ENCODE measurements at regions not wholly inside any gene's neighbourhood (a gene's known extent, or its start where the extent isn't known, plus 50 kb on each side); places are given as distances from the start of the nearest gene placed in this dataset.

- CTCF ChIA-PET = no interaction called here
- H3K4me1 Mint-ChIP-seq (ENCODE audit: low read depth) = no peaks in the 10 kb centered on the region
- POLR2A ChIA-PET = no interaction called here
- no peaks in the 10 kb centered on the region for H3K27me3 Mint-ChIP-seq
- H3K4me3 Mint-ChIP-seq = no peak overlapping the region
- H3K36me3 Mint-ChIP-seq (ENCODE audit: low read depth) = no peaks in the 10 kb centered on the region
- DNase-seq = no peak
- no peak overlapping the region for H3K27ac Mint-ChIP-seq
- no peak for TF ChIP-seq CTCF (IDR thresholded peaks at IDR 0.05)
- H3K9me3 Mint-ChIP-seq = peaks cover 21% of the 10 kb centered on the region
- ATAC-seq = no peak
- intact Hi-C loops (cut with micrococcal nuclease) = no loop called here
Measured at GRCh38 chr19:27647423-27647822, 1565.5 kb downstream of the UQCRFS1 start.

DNA sequence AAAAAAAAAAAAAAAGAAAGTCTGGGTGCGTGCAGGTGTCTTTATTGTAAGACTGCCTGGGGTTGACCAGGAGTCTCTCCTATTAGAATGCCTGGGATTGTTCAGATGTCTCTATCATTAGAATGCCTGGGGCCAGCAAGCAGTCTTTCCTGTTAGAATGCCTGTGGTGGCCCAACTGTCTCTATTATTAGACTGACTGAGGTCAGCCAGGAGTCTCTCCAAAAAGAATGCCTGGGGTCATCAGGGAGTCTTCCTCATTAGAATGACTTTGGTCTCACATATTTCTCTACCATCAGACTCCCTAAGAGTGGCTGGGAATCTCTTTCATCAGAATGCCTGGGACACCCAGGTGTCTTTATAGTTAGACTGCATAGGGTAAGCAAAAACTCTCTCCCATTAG lies 1577.5 kb downstream of the UQCRFS1 start:
- Mint-ChIP-seq H3K4me1 (ENCODE audit: low read depth) (no peaks in the 10 kb centered on the region), H3K9me3 (peaks cover 35% of the 10 kb centered on the region), H3K36me3 (ENCODE audit: low read depth) (no peaks in the 10 kb centered on the region), H3K27ac (no peak overlapping the region), H3K27me3 (no peaks in the 10 kb centered on the region), H3K4me3 (no peak overlapping the region)
- POLR2A ChIA-PET = no interaction called here
- TF ChIP-seq CTCF (IDR thresholded peaks at IDR 0.05) = no peak
- DNase-seq = no peak
- ATAC-seq = no peak
- CTCF ChIA-PET = no interaction called here
- intact Hi-C loops (cut with micrococcal nuclease) = no loop called here

- CTCF ChIA-PET = no interaction called here
- intact Hi-C loops (cut with micrococcal nuclease) = no loop called here
- DNase-seq (no peak), ATAC-seq (no peak)
- peaks cover 54% of the 10 kb centered on the region for H3K9me3 Mint-ChIP-seq
- no peaks in the 10 kb centered on the region for H3K27me3 Mint-ChIP-seq
- H3K4me3 Mint-ChIP-seq = no peak overlapping the region
- POLR2A ChIA-PET = no interaction called here
- TF ChIP-seq CTCF (IDR thresholded peaks at IDR 0.05) = no peak
- no peaks in the 10 kb centered on the region for H3K4me1 Mint-ChIP-seq (ENCODE audit: low read depth)
- no peak overlapping the region for H3K27ac Mint-ChIP-seq
- H3K36me3 Mint-ChIP-seq (ENCODE audit: low read depth) = peaks cover 10% of the 10 kb centered on the region
Measured at GRCh38 chr19:27618006-27618405, 1594.9 kb downstream of the UQCRFS1 start.

DNA sequence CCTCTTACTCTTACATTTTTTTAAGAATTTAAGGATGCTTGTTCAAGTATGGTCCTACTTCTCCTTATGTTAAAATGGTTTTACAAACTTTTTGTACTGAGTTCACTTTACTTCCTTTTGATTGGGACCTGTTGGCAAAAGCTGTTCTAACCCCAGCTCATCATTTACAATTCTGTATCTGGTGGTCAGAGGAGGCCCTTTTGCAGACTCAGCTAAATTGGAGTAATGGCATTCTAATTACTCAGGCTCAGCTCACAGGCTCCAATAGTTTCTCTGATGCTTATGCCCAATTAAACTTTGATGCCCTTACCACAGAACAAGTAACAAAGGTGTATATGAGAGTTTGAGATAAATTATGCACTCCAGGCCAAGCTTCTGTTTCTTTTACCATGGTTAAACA lies 1632.0 kb downstream of the UQCRFS1 start:
- no peak overlapping the region for H3K4me3 Mint-ChIP-seq

More for the DNA sequence above, 1632.0 kb downstream of the UQCRFS1 start:
- no peaks in the 10 kb centered on the region for H3K27me3 Mint-ChIP-seq
- ChIA-PET CTCF (no interaction called here), POLR2A (no interaction called here)
- no peak overlapping the region for H3K27ac Mint-ChIP-seq
- peaks cover 4% of the 10 kb centered on the region for H3K36me3 Mint-ChIP-seq (ENCODE audit: low read depth)
- H3K4me1 Mint-ChIP-seq (ENCODE audit: low read depth) = no peaks in the 10 kb centered on the region
- no peak for ATAC-seq
- intact Hi-C loops (cut with micrococcal nuclease) = no loop called here
- no peak for TF ChIP-seq CTCF (IDR thresholded peaks at IDR 0.05)
- peaks cover 26% of the 10 kb centered on the region for H3K9me3 Mint-ChIP-seq
- no peak for DNase-seq

Measured in activated CD8-positive, alpha-beta T cell treated with anti-CD3 and anti-CD28 coated beads for 36 hours (primary cell).